ENCODE measurements at regions not wholly inside any gene's neighbourhood (a gene's known extent, or its start where the extent isn't known, plus 50 kb on each side); places are given as distances from the start of the nearest gene placed in this dataset.

DNA sequence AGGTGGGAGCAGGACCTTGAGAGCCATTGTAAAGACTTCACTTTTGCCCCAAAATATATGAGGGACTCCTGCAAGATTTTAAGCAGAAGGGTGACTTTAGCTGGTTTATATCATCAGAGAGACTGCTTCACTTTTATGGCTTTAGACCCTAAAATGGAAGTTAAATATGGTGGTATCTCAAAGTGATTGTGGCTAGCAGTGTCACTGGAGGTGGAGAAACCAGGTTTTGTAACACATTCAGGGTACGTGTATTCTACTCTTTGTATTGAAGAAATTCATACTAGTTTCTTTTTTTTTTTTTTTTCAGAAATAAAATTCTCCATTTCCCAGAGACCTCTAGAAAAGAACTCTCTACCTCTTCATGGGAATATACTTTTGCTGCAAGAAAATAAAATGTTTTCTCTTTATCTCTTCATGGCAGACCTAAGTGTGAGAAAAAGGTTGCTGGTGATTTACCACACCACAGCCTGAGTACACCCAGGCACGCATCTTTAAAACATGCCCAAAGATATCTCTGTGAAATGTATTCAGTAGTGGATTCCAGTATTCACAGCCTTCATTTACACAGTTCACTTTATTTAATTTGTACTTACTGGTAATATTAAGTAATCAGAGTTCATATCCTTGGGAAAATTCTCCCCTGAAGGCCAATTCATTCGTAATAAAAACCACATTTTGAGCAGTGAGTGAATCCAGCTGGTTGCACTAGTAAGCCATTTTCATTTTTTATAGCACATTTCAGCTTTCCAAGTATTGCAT is 74.3 kb upstream of the GUCY1A1 start:
- in situ Hi-C loops (cut with HindIII; ENCODE audit: low sequenced_read_pairs): no loop called here
- TF ChIP-seq, protein P1, sequence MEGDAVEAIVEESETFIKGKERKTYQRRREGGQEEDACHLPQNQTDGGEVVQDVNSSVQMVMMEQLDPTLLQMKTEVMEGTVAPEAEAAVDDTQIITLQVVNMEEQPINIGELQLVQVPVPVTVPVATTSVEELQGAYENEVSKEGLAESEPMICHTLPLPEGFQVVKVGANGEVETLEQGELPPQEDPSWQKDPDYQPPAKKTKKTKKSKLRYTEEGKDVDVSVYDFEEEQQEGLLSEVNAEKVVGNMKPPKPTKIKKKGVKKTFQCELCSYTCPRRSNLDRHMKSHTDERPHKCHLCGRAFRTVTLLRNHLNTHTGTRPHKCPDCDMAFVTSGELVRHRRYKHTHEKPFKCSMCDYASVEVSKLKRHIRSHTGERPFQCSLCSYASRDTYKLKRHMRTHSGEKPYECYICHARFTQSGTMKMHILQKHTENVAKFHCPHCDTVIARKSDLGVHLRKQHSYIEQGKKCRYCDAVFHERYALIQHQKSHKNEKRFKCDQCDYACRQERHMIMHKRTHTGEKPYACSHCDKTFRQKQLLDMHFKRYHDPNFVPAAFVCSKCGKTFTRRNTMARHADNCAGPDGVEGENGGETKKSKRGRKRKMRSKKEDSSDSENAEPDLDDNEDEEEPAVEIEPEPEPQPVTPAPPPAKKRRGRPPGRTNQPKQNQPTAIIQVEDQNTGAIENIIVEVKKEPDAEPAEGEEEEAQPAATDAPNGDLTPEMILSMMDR (IDR thresholded peaks at IDR 0.05; ENCODE audit: low read depth, low read length, missing control alignments): no peak
- DNase-seq (ENCODE audit: low read depth): peak; percentile 55
- no peak overlapping the region for H3K4me3 ChIP-seq (ENCODE audit: low read depth, low read length)

DNA sequence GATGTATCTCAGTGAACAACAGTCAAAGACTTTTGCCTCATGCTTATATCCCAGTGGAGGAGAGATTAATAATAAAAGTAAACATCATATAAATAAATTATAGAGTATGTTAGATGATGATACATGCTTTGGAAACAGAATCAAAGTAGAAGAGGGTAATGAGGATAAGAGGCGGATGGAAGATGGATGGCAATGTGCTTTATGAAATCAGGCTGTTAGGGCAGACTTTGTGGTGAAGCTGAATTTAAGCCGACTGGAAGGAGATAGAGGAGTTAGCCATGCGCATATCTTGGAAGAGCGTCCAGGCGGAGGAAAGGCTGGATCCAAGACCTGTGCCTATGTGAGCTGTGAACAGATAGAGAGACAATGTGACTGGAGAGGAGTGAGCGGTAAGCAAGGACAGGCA is 74.9 kb upstream of the GUCY1A1 start:
- TF ChIP-seq, protein P1 (IDR thresholded peaks at IDR 0.05; ENCODE audit: low read depth, low read length, missing control alignments): no peak
- in situ Hi-C loops (cut with HindIII; ENCODE audit: low sequenced_read_pairs): no loop called here
- no peak overlapping the region for H3K4me3 ChIP-seq (ENCODE audit: low read depth, low read length)
- no peak for DNase-seq (ENCODE audit: low read depth)

DNA sequence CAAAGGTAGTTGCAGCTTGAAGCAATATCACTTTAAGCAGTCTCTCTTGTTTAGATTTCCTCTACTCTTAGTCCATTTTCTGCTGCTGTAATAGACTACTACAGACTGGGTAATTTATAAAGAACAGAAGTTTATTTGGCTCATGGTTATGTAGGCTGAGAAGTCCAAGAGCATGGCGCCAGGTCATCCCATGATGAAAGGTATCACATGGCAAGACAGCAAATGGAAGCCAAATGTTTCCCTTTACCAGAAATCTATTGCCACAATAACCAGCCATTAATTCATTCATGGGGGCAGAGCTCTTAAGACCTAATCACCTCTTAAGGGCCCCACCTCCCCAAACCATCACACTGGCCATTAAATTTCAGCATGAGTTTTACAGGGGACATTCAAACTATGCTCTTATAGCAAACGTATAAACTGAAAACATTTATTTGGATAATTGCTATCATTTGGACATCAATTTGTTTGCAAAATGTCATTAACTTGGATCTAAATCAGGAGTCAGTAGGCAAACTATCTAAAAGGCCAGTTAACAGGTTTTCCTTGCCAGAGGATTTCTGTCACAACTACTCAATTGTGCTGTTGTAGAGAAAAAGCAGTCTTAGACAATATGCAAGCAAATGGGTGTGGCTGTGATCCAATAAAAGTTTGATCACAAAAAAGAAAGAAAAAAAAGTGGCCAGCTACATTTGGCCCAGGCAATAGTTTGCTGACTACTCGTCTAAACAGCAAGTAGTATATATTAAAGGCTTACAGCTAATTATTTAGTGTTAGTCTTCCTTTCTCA is 75.7 kb upstream of the GUCY1A1 start:
- H3K4me3 ChIP-seq (ENCODE audit: low read depth, low read length): no peak overlapping the region
- TF ChIP-seq, protein P1 (IDR thresholded peaks at IDR 0.05; ENCODE audit: low read depth, low read length, missing control alignments): no peak
- no peak for DNase-seq (ENCODE audit: low read depth)
- in situ Hi-C loops (cut with HindIII; ENCODE audit: low sequenced_read_pairs): no loop called here

DNA sequence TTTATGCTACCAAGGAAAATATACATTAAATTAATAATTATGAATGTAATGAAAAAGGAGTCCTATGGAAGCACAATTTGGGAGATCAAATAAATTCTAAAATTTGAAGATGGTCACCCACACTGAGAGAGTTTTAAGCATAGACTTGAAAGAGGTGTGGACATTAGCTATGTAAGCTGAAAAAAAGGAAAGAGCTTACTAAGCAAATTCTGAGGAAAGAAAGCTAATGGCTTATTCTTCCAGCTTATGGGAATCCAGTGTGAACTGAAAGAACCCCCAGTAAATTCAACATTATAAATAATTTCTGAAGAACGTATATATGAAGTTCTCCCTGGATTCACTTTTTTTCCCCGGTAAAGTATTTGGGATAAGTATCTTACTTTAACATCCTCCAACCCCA is 78.2 kb upstream of the GUCY1A1 start:
- no peak for DNase-seq (ENCODE audit: low read depth)
- TF ChIP-seq, protein P1 (IDR thresholded peaks at IDR 0.05; ENCODE audit: low read depth, low read length, missing control alignments): no peak
- in situ Hi-C loops (cut with HindIII; ENCODE audit: low sequenced_read_pairs): no loop called here
- H3K4me3 ChIP-seq (ENCODE audit: low read depth, low read length): no peak overlapping the region

DNA sequence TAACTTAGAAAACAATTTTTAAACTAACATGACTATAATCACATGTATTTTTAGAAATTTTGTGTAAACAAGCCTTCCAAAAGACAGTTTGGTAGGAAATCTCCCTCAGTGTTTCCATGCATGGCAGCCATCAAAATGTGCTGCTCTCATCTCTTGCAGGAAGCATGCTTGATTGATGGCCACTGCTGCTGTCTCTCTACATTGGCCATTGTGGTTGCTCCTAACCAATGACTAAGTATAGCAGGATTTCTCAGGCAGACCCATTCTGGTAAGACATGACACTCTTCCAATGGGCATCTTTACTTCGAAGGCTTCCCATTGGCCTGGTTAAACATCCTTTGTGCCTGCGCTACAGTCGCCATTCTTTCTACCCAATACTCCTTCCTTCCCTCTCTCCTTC is 78.9 kb upstream of the GUCY1A1 start:
- no peak for DNase-seq (ENCODE audit: low read depth)
- no peak overlapping the region for H3K4me3 ChIP-seq (ENCODE audit: low read depth, low read length)
- TF ChIP-seq, protein P1 (IDR thresholded peaks at IDR 0.05; ENCODE audit: low read depth, low read length, missing control alignments): no peak
- in situ Hi-C loops (cut with HindIII; ENCODE audit: low sequenced_read_pairs): no loop called here

DNA sequence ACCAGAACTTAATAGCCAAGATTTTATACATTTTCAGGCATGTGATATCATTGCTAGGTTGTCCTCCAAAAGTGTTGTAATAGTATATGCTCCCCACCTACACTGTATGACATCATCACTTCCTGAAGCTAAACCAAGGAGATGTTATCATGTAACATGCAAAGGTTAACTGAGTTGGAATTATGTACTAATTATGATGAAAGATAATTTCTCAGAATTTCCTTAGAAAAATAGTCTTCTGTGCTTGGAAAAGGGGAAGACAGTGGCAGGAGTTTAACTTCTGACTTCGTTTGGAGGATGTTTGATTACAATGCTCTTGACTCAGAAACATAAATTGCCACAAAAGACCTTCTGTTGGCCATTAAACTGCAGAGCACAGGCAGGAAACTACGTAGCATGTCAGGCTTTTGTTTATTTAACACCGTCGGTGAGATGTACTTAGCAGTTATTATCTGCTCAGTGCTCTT is 83.6 kb upstream of the GUCY1A1 start:
- TF ChIP-seq, protein P1 (IDR thresholded peaks at IDR 0.05; ENCODE audit: low read depth, low read length, missing control alignments): no peak
- H3K4me3 ChIP-seq (ENCODE audit: low read depth, low read length): no peak overlapping the region
- in situ Hi-C loops (cut with HindIII; ENCODE audit: low sequenced_read_pairs): no loop called here
- no peak for DNase-seq (ENCODE audit: low read depth)
